ENCODE measurements at regions not wholly inside any gene's neighbourhood (a gene's known extent, or its start where the extent isn't known, plus 50 kb on each side); places are given as distances from the start of the nearest gene placed in this dataset.
"Not testable (repeated sequence)": the region's sequence is repeated elsewhere in the genome, so short reads cannot be mapped to it uniquely, and the experiment has no call there.

GRCh38 chr4:134145369-134145768, 56.2 kb downstream of the PABPC4L start:
- no peak for DNase-seq (ENCODE audit: low read depth)

GRCh38 chr4:134144337-134144736, 57.3 kb downstream of the PABPC4L start:
- no peak for DNase-seq (ENCODE audit: low read depth)

GRCh38 chr4:134141728-134142127, 59.9 kb downstream of the PABPC4L start:
- DNase-seq (ENCODE audit: low read depth) = no peak

- DNase-seq (ENCODE audit: low read depth) = no peak
Measured at GRCh38 chr4:134139188-134139587, 62.4 kb downstream of the PABPC4L start.

GRCh38 chr4:134132086-134132783, 69.4 kb downstream of the PABPC4L start:
- no peak for DNase-seq (ENCODE audit: low read depth)

GRCh38 chr4:134126955-134127354, 74.6 kb downstream of the PABPC4L start:
- no peak for DNase-seq (ENCODE audit: low read depth)

GRCh38 chr4:134126000-134126560, 75.5 kb downstream of the PABPC4L start:
- DNase-seq (ENCODE audit: low read depth) = no peak

- no peak for DNase-seq (ENCODE audit: low read depth)
Measured at GRCh38 chr4:134122903-134123302, 78.7 kb downstream of the PABPC4L start.

- no peak for DNase-seq (ENCODE audit: low read depth)
Measured at GRCh38 chr4:134117392-134118183, 84.0 kb downstream of the PABPC4L start.

GRCh38 chr4:134089885-134090284, 111.7 kb downstream of the PABPC4L start:
- no peak for DNase-seq (ENCODE audit: low read depth)

GRCh38 chr4:134085496-134085895, 116.1 kb downstream of the PABPC4L start:
- no peak for DNase-seq (ENCODE audit: low read depth)

- not testable (repeated sequence) for DNase-seq (ENCODE audit: low read depth)
Measured at GRCh38 chr4:134079085-134079484, 122.5 kb downstream of the PABPC4L start.

GRCh38 chr4:134078230-134078914, 123.2 kb downstream of the PABPC4L start:
- DNase-seq (ENCODE audit: low read depth) = no peak

GRCh38 chr4:134073711-134074110, 127.9 kb downstream of the PABPC4L start:
- DNase-seq (ENCODE audit: low read depth) = no peak

- DNase-seq (ENCODE audit: low read depth) = no peak
Measured at GRCh38 chr4:134072137-134072536, 129.5 kb downstream of the PABPC4L start.

GRCh38 chr4:134070174-134070573, 131.4 kb downstream of the PABPC4L start:
- DNase-seq (ENCODE audit: low read depth) = no peak

GRCh38 chr4:134057356-134057755, 144.2 kb downstream of the PABPC4L start:
- no peak for DNase-seq (ENCODE audit: low read depth)

- DNase-seq (ENCODE audit: low read depth) = not testable (repeated sequence)
Measured at GRCh38 chr4:134046221-134046620, 155.4 kb downstream of the PABPC4L start.

- no peak for DNase-seq (ENCODE audit: low read depth)
Measured at GRCh38 chr4:134045411-134045810, 156.2 kb downstream of the PABPC4L start.

- DNase-seq (ENCODE audit: low read depth) = no peak
Measured at GRCh38 chr4:134043266-134043665, 158.3 kb downstream of the PABPC4L start.

GRCh38 chr4:134028421-134028820, 173.2 kb downstream of the PABPC4L start:
- DNase-seq (ENCODE audit: low read depth) = no peak

- no peak for DNase-seq (ENCODE audit: low read depth)
Measured at GRCh38 chr4:134027931-134028330, 173.7 kb downstream of the PABPC4L start.

- DNase-seq (ENCODE audit: low read depth) = no peak
Measured at GRCh38 chr4:134024251-134024650, 177.3 kb downstream of the PABPC4L start.
